IMR-90 (cell line): ENCODE measurements at regions not wholly inside any gene's neighbourhood (a gene's known extent, or its start where the extent isn't known, plus 50 kb on each side); places are given as distances from the start of the nearest gene placed in this dataset.

Experiments
- ATAC-seq: fragments of 200-7000 bp; cut with Tn5 transposase; 2 replicates; pipeline ENCODE4 v1.9.1; 2020; ENCODE audit warnings: low read depth, mild to moderate bottlenecking, moderate library complexity
- BruUV-seq: library from RNA; stranded (reverse); fragments of 400-500 nt; replicated peaks from 2 replicates; lab custom pipeline; 2021; lab: Mats Ljungman, UMichigan
- CTCF ChIA-PET: fragments of 300-600 bp; formaldehyde crosslinking; extraction: SDS; loops from one replicate; lab custom pipeline; 2021; ENCODE audit warnings: antibody characterized with exemption; lab: Yijun Ruan, JAX
- POLR2A ChIA-PET: fragments of 300-600 bp; sonication (Branson Sonifier 250); formaldehyde crosslinking; loops from one replicate; lab custom pipeline; 2022; ENCODE audit warnings: antibody characterized with exemption; ENCODE audit not compliant: unreplicated experiment; lab: Charles Lee
- DNase-seq: peaks from one replicate; pipeline ENCODE4 v3.0.0; 2013
- H2AFZ ChIP-seq: replicated peaks from 2 replicates; pipeline ENCODE3; 2013; ENCODE audit warnings: low read length, mild to moderate bottlenecking; ENCODE audit not compliant: poor library complexity
- H2AK5ac ChIP-seq: 2 replicates; pipeline ENCODE4 v1.6.1; 2013; ENCODE audit warnings: low read depth, low read length, inconsistent platforms
- H2AK9ac ChIP-seq: replicated peaks from 2 replicates; pipeline ENCODE3; 2013; ENCODE audit warnings: mild to moderate bottlenecking, low read depth, low read length, moderate library complexity; ENCODE audit not compliant: poor library complexity
- H2BK120ac ChIP-seq: 2 replicates; pipeline ENCODE4 v1.6.1; 2013; ENCODE audit warnings: low read depth, low read length, inconsistent platforms
- H2BK15ac ChIP-seq: 3 replicates; pipeline ENCODE4 v1.6.1; 2013; ENCODE audit warnings: low read depth, low read length, inconsistent platforms
- H2BK20ac ChIP-seq: 2 replicates; pipeline ENCODE4 v1.6.1; 2013; ENCODE audit warnings: low read depth, mild to moderate bottlenecking, inconsistent platforms, low read length, moderate library complexity
- H2BK5ac ChIP-seq: 2 replicates; pipeline ENCODE4 v1.6.1; 2013; ENCODE audit warnings: mild to moderate bottlenecking, low read depth, low read length, inconsistent platforms; ENCODE audit not compliant: poor library complexity, severe bottlenecking
- H3K14ac ChIP-seq: replicated peaks from 2 replicates; pipeline ENCODE4 v1.6.1; 2013; ENCODE audit warnings: low read depth, low read length, inconsistent platforms
- H3K18ac ChIP-seq: 2 replicates; pipeline ENCODE4 v1.6.1; 2013; ENCODE audit warnings: low read depth, low read length, control low read depth
- H3K23ac ChIP-seq: 2 replicates; pipeline ENCODE4 v1.6.1; 2013; ENCODE audit warnings: low read depth, low read length, inconsistent platforms
- H3K27ac ChIP-seq: 2 replicates; pipeline ENCODE4 v1.5.1; 2013; ENCODE audit warnings: mild to moderate bottlenecking, control low read depth, low read length; ENCODE audit not compliant: insufficient read depth
- H3K27me3 ChIP-seq: 2 replicates; pipeline ENCODE4 v1.6.1; 2013; ENCODE audit warnings: low read length; ENCODE audit not compliant: control insufficient read depth, insufficient read depth
- H3K36me3 ChIP-seq: 2 replicates; pipeline ENCODE4 v1.6.1; 2013; ENCODE audit warnings: low read length, mixed read lengths; ENCODE audit not compliant: control insufficient read depth, insufficient read depth
- H3K4ac ChIP-seq: 2 replicates; pipeline ENCODE4 v1.6.1; 2013; ENCODE audit warnings: low read depth, low read length, inconsistent platforms
- H3K4me1 ChIP-seq: 2 replicates; pipeline ENCODE4 v1.6.1; 2013; ENCODE audit warnings: low read length, mixed read lengths; ENCODE audit not compliant: control insufficient read depth, insufficient read depth
- H3K4me2 ChIP-seq: 2 replicates; pipeline ENCODE4 v1.6.1; 2013; ENCODE audit warnings: low read depth, mild to moderate bottlenecking, control low read depth, low read length, moderate library complexity
- H3K4me3 ChIP-seq: 2 replicates; pipeline ENCODE4 v1.5.1; 2013; ENCODE audit warnings: low read depth, mild to moderate bottlenecking, control low read depth, low read length, moderate library complexity; ENCODE audit not compliant: insufficient read depth
- H3K56ac ChIP-seq: 2 replicates; pipeline ENCODE4 v1.6.1; 2013; ENCODE audit warnings: low read length, inconsistent platforms; ENCODE audit not compliant: insufficient read depth; ENCODE audit errors: extremely low read depth
- H3K79me1 ChIP-seq, 2 experiments: 2 replicates each; pipeline ENCODE4 v1.6.1; 2013; ENCODE audit warnings: low read length in 2 of 2, inconsistent platforms in 1 of 2, low read depth in 1 of 2
- H3K9ac ChIP-seq: 2 replicates; pipeline ENCODE4 v1.6.1; 2013; ENCODE audit warnings: low read depth, low read length, control low read depth
- H3K9me1 ChIP-seq: 2 replicates; pipeline ENCODE4 v1.6.1; 2013; ENCODE audit warnings: low read length, inconsistent platforms; ENCODE audit not compliant: insufficient read depth
- H3K9me3 ChIP-seq: 2 replicates; pipeline ENCODE4 v1.6.1; 2013; ENCODE audit warnings: low read length; ENCODE audit not compliant: control insufficient read depth, insufficient read depth
- H4K20me1 ChIP-seq: 2 replicates; pipeline ENCODE4 v1.6.1; 2013; ENCODE audit warnings: low read length, inconsistent platforms; ENCODE audit not compliant: insufficient read depth
- H4K5ac ChIP-seq: 2 replicates; pipeline ENCODE4 v1.6.1; 2013; ENCODE audit warnings: mild to moderate bottlenecking, low read depth, low read length, control low read depth
- H4K8ac ChIP-seq, 2 experiments: 2 replicates each; pipeline ENCODE4 v1.6.1; 2013; ENCODE audit warnings: low read depth in 2 of 2, low read length in 2 of 2, control low read depth in 1 of 2, inconsistent platforms in 1 of 2
- H4K91ac ChIP-seq: 2 replicates; pipeline ENCODE4 v1.6.1; 2013; ENCODE audit warnings: low read depth, low read length, inconsistent platforms; ENCODE audit not compliant: insufficient read depth
- CEBPB ChIP-seq: IDR thresholded peaks from 2 replicates; pipeline ENCODE4 v1.6.1; 2012; ENCODE audit warnings: low read depth, low read length, improper control_type of control experiment
- CHD1 ChIP-seq: IDR thresholded peaks from 2 replicates; pipeline ENCODE4 v1.6.1; 2012; ENCODE audit warnings: low read depth, low read length, improper control_type of control experiment
- FOS ChIP-seq: fragments of 150-350 bp; IDR thresholded peaks from 2 replicates; pipeline ENCODE4 v1.6.1; 2016; ENCODE audit warnings: low read depth, low read length
- POLR2A ChIP-seq: IDR thresholded peaks from 2 replicates; pipeline ENCODE4 v1.6.1; 2012; ENCODE audit warnings: mild to moderate bottlenecking, low read depth, low read length
- RAD21 ChIP-seq: IDR thresholded peaks from 2 replicates; pipeline ENCODE4 v1.6.1; 2012; ENCODE audit warnings: low read length, improper control_type of control experiment
- RCOR1 ChIP-seq: IDR thresholded peaks from 2 replicates; pipeline ENCODE4 v1.6.1; 2012; ENCODE audit warnings: mild to moderate bottlenecking, low read length, improper control_type of control experiment; ENCODE audit not compliant: insufficient replicate concordance
- USF2 ChIP-seq: fragments of 150-350 bp; IDR thresholded peaks from 2 replicates; pipeline ENCODE4 v1.6.1; 2017; ENCODE audit warnings: mild to moderate bottlenecking, antibody characterized with exemption, low read length, low read depth
- WGBS, 2 experiments: methylation state at CpG; one replicate each; pipeline versions ENCODE4 v1.1.5 to v1.1.7; 2013; ENCODE audit warnings: missing lambda C conversion rate in 2 of 2; ENCODE audit not compliant: insufficient read length in 1 of 2; ENCODE audit errors: extremely low coverage in 2 of 2; 5-methylcytosine and 5-hydroxymethylcytosine counted together
- dilution Hi-C: fragments of 300-500 bp; cut with HindIII; formaldehyde crosslinking; loops from one replicate; pipeline ENCODE4 v1.14.3; 2018; ENCODE audit warnings: low sequenced_read_pairs; ENCODE audit not compliant: unreplicated experiment
- in situ Hi-C: fragments of 300-500 bp; cut with MboI; formaldehyde crosslinking; loops from 3 replicates; pipeline ENCODE4 v1.14.3; 2019; ENCODE audit warnings: low sequenced_read_pairs, inconsistent platforms, mixed read lengths
- intact Hi-C: fragments of 100-400 bp; cut with micrococcal nuclease; formaldehyde crosslinking; loops from 2 replicates; pipeline ENCODE4 v1.10.0; 2022

GRCh38 chr17:14417336-14417735 is 116.5 kb downstream of the HS3ST3B1 start:
- Histone ChIP-seq H3K18ac (no peak overlapping the region), H2AK5ac (no peak overlapping the region), H3K23ac (no peak overlapping the region), H3K4me2 (no peak overlapping the region), H4K8ac (no peak overlapping the region), H3K9me1 (no peaks in the 10 kb centered on the region), H4K20me1 (no peaks in the 10 kb centered on the region), H2AFZ (no peak overlapping the region), H3K9me3 (0 out of 2 replicates have a peak, but pooled peaks cover 3% of the 10 kb centered on the region), H3K56ac (no peak overlapping the region), H3K36me3 (no peaks in the 10 kb centered on the region), H2BK20ac (no peak overlapping the region), H3K9ac (no peak overlapping the region), H4K5ac (no peak overlapping the region), H3K27me3 (no peaks in the 10 kb centered on the region), H2AK9ac (no peak overlapping the region), H2BK15ac (no peak overlapping the region), H4K91ac (no peak overlapping the region), H3K79me1 (no peaks in the 10 kb centered on the region), H2BK120ac (no peak overlapping the region), H2BK5ac (no peak overlapping the region), H3K4ac (no peak overlapping the region), H3K27ac (no peak overlapping the region), H3K4me3 (no peak overlapping the region), H3K14ac (no peak overlapping the region), H3K4me1 (no peaks in the 10 kb centered on the region)
- ChIA-PET POLR2A (no interaction called here), CTCF (no interaction called here)
- in situ Hi-C loops = no loop called here
- DNase-seq (no peak), ATAC-seq (no peak)
- intact Hi-C loops = no loop called here
- BruUV-seq = no TSS peak
- no CpG with 5 or more reads among the region's 1 CpG for WGBS, 2 experiments
- TF ChIP-seq USF2 (no peak), CHD1 (no peak), RCOR1 (no peak), CEBPB (no peak), POLR2A (no peak), RAD21 (no peak), FOS (no peak)
- dilution Hi-C loops = no loop called here
